SK-N-SH treated with all-trans-retinoic acid at 6 μM for 48 hours (cell line): ENCODE measurements at regions not wholly inside any gene's neighbourhood (a gene's known extent, or its start where the extent isn't known, plus 50 kb on each side); places are given as distances from the start of the nearest gene placed in this dataset.

Experiments used
- OSR1 ChIP-seq: fragments of 250-450 bp; sonication (Bioruptor Pico); IDR thresholded peaks from 2 replicates; pipeline ENCODE4 v1.8.0; 2022; ENCODE audit warnings: moderate library complexity, mild to moderate bottlenecking, inconsistent platforms
- RARB ChIP-seq: fragments of 250-450 bp; sonication (Bioruptor Pico); IDR thresholded peaks from 2 replicates; pipeline ENCODE4 v1.8.0; 2021; ENCODE audit warnings: mild to moderate bottlenecking, moderate library complexity
- TCF4 ChIP-seq: fragments of 250-450 bp; sonication (Bioruptor Pico); IDR thresholded peaks from 2 replicates; pipeline ENCODE4 v1.8.0; 2021; ENCODE audit warnings: mild to moderate bottlenecking, moderate library complexity, borderline replicate concordance
- TSHZ2 ChIP-seq: fragments of 250-450 bp; sonication (Bioruptor Pico); IDR thresholded peaks from 2 replicates; pipeline ENCODE4 v1.5.0; 2020; ENCODE audit warnings: mild to moderate bottlenecking, moderate library complexity
- ZFP30 ChIP-seq: fragments of 450-650 bp; formaldehyde crosslinking; IDR thresholded peaks from 2 replicates; pipeline ENCODE4 v1.5.0; 2022; ENCODE audit warnings: mild to moderate bottlenecking, moderate library complexity
- TF ChIP-seq, protein P1 (sequence below): fragments of 250-450 bp; sonication (Bioruptor Pico); IDR thresholded peaks from 2 replicates; pipeline ENCODE4 v1.8.0; 2020; ENCODE audit warnings: mild to moderate bottlenecking, moderate library complexity, borderline replicate concordance
- TF ChIP-seq, protein P2 (sequence below): fragments of 250-450 bp; sonication (Bioruptor Pico); IDR thresholded peaks from 2 replicates; pipeline ENCODE4 v1.8.0; 2021; ENCODE audit warnings: low read depth, mild to moderate bottlenecking, moderate library complexity, borderline replicate concordance
- TF ChIP-seq, protein P3 (sequence below): fragments of 250-450 bp; sonication (Bioruptor Pico); IDR thresholded peaks from 2 replicates; pipeline ENCODE4 v1.5.1; 2021; ENCODE audit warnings: mild to moderate bottlenecking, moderate library complexity

DNA sequence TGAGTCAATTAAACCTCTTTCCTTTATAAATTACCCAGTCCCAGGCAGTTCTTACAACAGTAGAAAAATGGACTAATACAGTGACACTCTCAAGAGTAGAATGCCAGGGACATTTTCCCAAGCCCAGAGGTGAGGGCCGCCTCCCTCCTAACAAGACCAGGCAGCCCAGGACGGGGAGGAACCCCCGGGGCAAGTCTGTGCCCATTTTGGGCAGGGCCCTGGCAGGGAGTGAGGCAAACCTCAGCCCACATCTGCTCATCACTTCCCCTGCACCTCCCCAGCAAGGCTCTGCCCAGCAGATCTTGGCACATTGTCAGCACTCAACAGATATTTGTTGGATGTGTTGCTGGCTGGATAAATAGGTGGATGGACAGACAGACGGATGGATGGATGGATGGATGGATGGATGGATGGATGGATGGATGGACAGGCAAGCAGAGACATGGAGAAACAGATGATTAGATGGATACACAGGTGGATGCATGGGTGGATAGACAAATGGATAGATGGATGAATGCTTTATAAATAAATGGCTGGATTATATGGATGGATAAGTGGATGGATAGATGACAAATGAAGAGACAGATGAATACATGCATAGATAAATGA is 271.3 kb downstream of the PARN start:
- TF ChIP-seq, protein P1, sequence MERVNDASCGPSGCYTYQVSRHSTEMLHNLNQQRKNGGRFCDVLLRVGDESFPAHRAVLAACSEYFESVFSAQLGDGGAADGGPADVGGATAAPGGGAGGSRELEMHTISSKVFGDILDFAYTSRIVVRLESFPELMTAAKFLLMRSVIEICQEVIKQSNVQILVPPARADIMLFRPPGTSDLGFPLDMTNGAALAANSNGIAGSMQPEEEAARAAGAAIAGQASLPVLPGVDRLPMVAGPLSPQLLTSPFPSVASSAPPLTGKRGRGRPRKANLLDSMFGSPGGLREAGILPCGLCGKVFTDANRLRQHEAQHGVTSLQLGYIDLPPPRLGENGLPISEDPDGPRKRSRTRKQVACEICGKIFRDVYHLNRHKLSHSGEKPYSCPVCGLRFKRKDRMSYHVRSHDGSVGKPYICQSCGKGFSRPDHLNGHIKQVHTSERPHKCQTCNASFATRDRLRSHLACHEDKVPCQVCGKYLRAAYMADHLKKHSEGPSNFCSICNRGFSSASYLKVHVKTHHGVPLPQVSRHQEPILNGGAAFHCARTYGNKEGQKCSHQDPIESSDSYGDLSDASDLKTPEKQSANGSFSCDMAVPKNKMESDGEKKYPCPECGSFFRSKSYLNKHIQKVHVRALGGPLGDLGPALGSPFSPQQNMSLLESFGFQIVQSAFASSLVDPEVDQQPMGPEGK (CRISPR knock-in tag), result no peak
- no peak for TF ChIP-seq ZFP30
- TF ChIP-seq, protein P2, sequence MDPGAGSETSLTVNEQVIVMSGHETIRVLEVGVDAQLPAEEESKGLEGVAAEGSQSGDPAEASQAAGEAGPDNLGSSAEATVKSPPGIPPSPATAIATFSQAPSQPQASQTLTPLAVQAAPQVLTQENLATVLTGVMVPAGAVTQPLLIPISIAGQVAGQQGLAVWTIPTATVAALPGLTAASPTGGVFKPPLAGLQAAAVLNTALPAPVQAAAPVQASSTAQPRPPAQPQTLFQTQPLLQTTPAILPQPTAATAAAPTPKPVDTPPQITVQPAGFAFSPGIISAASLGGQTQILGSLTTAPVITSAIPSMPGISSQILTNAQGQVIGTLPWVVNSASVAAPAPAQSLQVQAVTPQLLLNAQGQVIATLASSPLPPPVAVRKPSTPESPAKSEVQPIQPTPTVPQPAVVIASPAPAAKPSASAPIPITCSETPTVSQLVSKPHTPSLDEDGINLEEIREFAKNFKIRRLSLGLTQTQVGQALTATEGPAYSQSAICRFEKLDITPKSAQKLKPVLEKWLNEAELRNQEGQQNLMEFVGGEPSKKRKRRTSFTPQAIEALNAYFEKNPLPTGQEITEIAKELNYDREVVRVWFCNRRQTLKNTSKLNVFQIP (CRISPR knock-in tag), result no peak
- no peak for TF ChIP-seq OSR1
- TF ChIP-seq, protein P3, sequence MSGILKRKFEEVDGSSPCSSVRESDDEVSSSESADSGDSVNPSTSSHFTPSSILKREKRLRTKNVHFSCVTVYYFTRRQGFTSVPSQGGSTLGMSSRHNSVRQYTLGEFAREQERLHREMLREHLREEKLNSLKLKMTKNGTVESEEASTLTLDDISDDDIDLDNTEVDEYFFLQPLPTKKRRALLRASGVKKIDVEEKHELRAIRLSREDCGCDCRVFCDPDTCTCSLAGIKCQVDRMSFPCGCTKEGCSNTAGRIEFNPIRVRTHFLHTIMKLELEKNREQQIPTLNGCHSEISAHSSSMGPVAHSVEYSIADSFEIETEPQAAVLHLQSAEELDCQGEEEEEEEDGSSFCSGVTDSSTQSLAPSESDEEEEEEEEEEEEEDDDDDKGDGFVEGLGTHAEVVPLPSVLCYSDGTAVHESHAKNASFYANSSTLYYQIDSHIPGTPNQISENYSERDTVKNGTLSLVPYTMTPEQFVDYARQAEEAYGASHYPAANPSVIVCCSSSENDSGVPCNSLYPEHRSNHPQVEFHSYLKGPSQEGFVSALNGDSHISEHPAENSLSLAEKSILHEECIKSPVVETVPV (CRISPR knock-in tag), result no peak
- TF ChIP-seq RARB (CRISPR knock-in tag), result no peak
- no peak for TF ChIP-seq TSHZ2 (CRISPR knock-in tag)
- TF ChIP-seq TCF4 (CRISPR knock-in tag), result no peak
